ENCODE measurements at regions not wholly inside any gene's neighbourhood (a gene's known extent, or its start where the extent isn't known, plus 50 kb on each side); places are given as distances from the start of the nearest gene placed in this dataset.
"Not testable (repeated sequence)": the region's sequence is repeated elsewhere in the genome, so short reads cannot be mapped to it uniquely, and the experiment has no call there.

DNA sequence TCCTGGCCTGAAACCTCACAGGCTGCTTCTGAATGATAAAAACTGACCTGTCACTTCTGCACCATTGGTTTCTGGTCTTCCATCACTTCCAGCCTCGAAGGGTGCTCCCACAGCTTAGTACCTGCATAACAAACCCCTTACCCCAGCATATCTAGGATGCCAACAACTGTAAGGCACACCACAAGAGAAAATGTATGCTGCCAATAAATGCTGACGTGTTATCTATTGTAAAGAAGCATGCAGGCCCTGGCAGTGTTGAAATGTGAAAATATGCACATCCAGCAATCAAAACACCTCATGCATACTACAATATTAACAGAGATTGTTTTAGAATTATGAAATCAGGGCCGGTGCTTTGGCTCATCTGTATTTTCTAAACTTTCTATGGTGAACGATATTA lies 242.0 kb upstream of the NSMCE3 start:
- Histone ChIP-seq H2BK15ac (ENCODE audit: low read depth, low read length) (no peak overlapping the region), H2AFZ (ENCODE audit: low read length) (no peak overlapping the region), H3K9ac (ENCODE audit: extremely low read depth, insufficient read length, low read length) (no peak overlapping the region), H3K79me2 (ENCODE audit: insufficient read depth, low read length) (no peaks in the 10 kb centered on the region; the same call in 1 of the 2 replicates), H2BK12ac (ENCODE audit: insufficient read length, low read depth, low read length) (no peak overlapping the region), H3K27ac (ENCODE audit: insufficient read length, low read depth, low read length) (no peak overlapping the region), H4K8ac (replicated peaks; ENCODE audit: insufficient read length, low read depth, low read length) (no peak overlapping the region), H3K14ac (ENCODE audit: insufficient read depth, low read length) (no peak overlapping the region), H2BK5ac (ENCODE audit: insufficient read length, low read length) (no peak overlapping the region), H3K23me2 (ENCODE audit: insufficient read length, low read depth, low read length, poor library complexity, severe bottlenecking) (no peaks in the 10 kb centered on the region), H4K91ac (ENCODE audit: insufficient read length, low read depth, low read length) (no peak overlapping the region), H3K27me3 (ENCODE audit: insufficient read depth, low read length) (no peaks in the 10 kb centered on the region), H3K4me1 (ENCODE audit: insufficient read depth, low read length) (no peaks in the 10 kb centered on the region), H3K4ac (ENCODE audit: low read depth, low read length) (no peak overlapping the region), H3K79me1 (ENCODE audit: insufficient read depth, low read depth, low read length, poor library complexity, severe bottlenecking) (no peaks in the 10 kb centered on the region), H3K4me2 (ENCODE audit: insufficient read depth, insufficient read length, low read length) (no peak overlapping the region), H4K20me1 (ENCODE audit: control insufficient read depth, insufficient read depth, insufficient read length) (no peaks in the 10 kb centered on the region), H4K5ac (ENCODE audit: insufficient read length, low read depth, low read length) (no peak overlapping the region), H3K56ac (ENCODE audit: insufficient read length, low read depth, low read length) (no peak overlapping the region), H3K23ac (ENCODE audit: insufficient read length, low read depth, low read length) (no peak overlapping the region), H2AK5ac (ENCODE audit: insufficient read length, low read length) (no peak overlapping the region), H3K9me3 (ENCODE audit: control insufficient read depth, low read depth, low read length) (no peaks in the 10 kb centered on the region), H3K18ac (ENCODE audit: insufficient read length, low read depth, low read length) (no peak overlapping the region), H3T11ph (ENCODE audit: low read length) (no peak overlapping the region), H2BK20ac (ENCODE audit: low read depth, low read length, poor library complexity, severe bottlenecking) (no peak overlapping the region), H2BK120ac (ENCODE audit: low read depth, low read length, poor library complexity, severe bottlenecking) (no peak overlapping the region)
- no CpG with 5 or more reads among the region's 4 CpGs for WGBS (ENCODE audit: extremely low coverage, insufficient read length, low lambda C conversion rate)
- Mint-ChIP-seq H3K27me3 (ENCODE audit: low read depth) (no peaks in the 10 kb centered on the region; the same call in 1 of the 2 replicates), H3K27ac (no peak overlapping the region), H3K4me3 (no peak overlapping the region), H3K36me3 (ENCODE audit: insufficient read depth in 1 of 3, low read depth in 3 of 3) (peaks cover 2 to 20% (median 3%) of the 10 kb centered on the region in 3 experiments; a peak in 5 of 7 replicates), H3K9me3 (peaks cover 17 to 26% of the 10 kb centered on the region in 2 experiments; a peak in 4 of 5 replicates), H3K4me1 (peaks cover 2 to 3% of the 10 kb centered on the region in 2 experiments; a peak in 2 of 4 replicates)
- TF ChIP-seq, protein P1, sequence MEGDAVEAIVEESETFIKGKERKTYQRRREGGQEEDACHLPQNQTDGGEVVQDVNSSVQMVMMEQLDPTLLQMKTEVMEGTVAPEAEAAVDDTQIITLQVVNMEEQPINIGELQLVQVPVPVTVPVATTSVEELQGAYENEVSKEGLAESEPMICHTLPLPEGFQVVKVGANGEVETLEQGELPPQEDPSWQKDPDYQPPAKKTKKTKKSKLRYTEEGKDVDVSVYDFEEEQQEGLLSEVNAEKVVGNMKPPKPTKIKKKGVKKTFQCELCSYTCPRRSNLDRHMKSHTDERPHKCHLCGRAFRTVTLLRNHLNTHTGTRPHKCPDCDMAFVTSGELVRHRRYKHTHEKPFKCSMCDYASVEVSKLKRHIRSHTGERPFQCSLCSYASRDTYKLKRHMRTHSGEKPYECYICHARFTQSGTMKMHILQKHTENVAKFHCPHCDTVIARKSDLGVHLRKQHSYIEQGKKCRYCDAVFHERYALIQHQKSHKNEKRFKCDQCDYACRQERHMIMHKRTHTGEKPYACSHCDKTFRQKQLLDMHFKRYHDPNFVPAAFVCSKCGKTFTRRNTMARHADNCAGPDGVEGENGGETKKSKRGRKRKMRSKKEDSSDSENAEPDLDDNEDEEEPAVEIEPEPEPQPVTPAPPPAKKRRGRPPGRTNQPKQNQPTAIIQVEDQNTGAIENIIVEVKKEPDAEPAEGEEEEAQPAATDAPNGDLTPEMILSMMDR (conservative IDR thresholded peaks at IDR 0.05): no peak
- DNase-seq: no peak

DNA sequence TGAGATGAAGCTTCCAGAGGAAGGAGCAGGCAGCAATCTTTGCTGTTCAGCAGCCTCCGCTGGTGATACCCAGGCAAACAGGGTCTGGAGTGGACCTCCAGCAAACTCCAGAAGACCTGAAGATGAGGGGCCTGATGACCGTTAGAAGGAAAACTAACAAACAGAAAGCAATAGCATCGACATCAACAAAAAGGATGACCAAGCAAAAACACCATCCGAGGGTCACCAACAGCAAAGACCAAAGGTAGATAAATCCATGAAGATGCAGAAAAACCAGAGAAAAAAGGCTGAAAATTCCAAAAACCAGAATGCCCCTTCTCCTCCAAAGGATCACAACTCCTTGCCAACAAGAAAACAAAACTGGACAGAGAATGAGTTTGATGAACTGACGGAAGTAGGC lies 235.9 kb upstream of the NSMCE3 start:
- H3T11ph ChIP-seq (ENCODE audit: low read length); H3K27me3 Mint-ChIP-seq (ENCODE audit: low read depth); H4K91ac ChIP-seq (ENCODE audit: insufficient read length, low read depth, low read length); H4K5ac ChIP-seq (ENCODE audit: insufficient read length, low read depth, low read length); H3K4me2 ChIP-seq (ENCODE audit: insufficient read depth, insufficient read length, low read length); H3K14ac ChIP-seq (ENCODE audit: insufficient read depth, low read length); H3K4ac ChIP-seq (ENCODE audit: low read depth, low read length); H4K8ac ChIP-seq (replicated peaks; ENCODE audit: insufficient read length, low read depth, low read length); H2BK120ac ChIP-seq (ENCODE audit: low read depth, low read length, poor library complexity, severe bottlenecking); H2BK15ac ChIP-seq (ENCODE audit: low read depth, low read length); H3K9me3 ChIP-seq (ENCODE audit: control insufficient read depth, low read depth, low read length); H4K20me1 ChIP-seq (ENCODE audit: control insufficient read depth, insufficient read depth, insufficient read length); H3K4me1 ChIP-seq (ENCODE audit: insufficient read depth, low read length); H3K79me1 ChIP-seq (ENCODE audit: insufficient read depth, low read depth, low read length, poor library complexity, severe bottlenecking); H3K27ac Mint-ChIP-seq; H2BK12ac ChIP-seq (ENCODE audit: insufficient read length, low read depth, low read length); H2BK20ac ChIP-seq (ENCODE audit: low read depth, low read length, poor library complexity, severe bottlenecking); H3K23me2 ChIP-seq (ENCODE audit: insufficient read length, low read depth, low read length, poor library complexity, severe bottlenecking); H2AFZ ChIP-seq (ENCODE audit: low read length); H3K56ac ChIP-seq (ENCODE audit: insufficient read length, low read depth, low read length); H3K9ac ChIP-seq (ENCODE audit: extremely low read depth, insufficient read length, low read length); H3K4me3 Mint-ChIP-seq; H3K27ac ChIP-seq (ENCODE audit: insufficient read length, low read depth, low read length); H2AK5ac ChIP-seq (ENCODE audit: insufficient read length, low read length); DNase-seq; H3K79me2 ChIP-seq (ENCODE audit: insufficient read depth, low read length); H2BK5ac ChIP-seq (ENCODE audit: insufficient read length, low read length); H3K23ac ChIP-seq (ENCODE audit: insufficient read length, low read depth, low read length); H3K18ac ChIP-seq (ENCODE audit: insufficient read length, low read depth, low read length); H3K27me3 ChIP-seq (ENCODE audit: insufficient read depth, low read length): not testable (repeated sequence)
- WGBS (ENCODE audit: extremely low coverage, insufficient read length, low lambda C conversion rate): no CpG with 5 or more reads among the region's 5 CpGs
- peaks cover 0 to 25% (median 3%) of the 10 kb centered on the region in 3 experiments; a peak in 4 of 7 replicates for H3K36me3 Mint-ChIP-seq (ENCODE audit: insufficient read depth in 1 of 3, low read depth in 3 of 3)
- H3K4me1 Mint-ChIP-seq: peaks cover 22 to 25% of the 10 kb centered on the region in 2 experiments
- H3K9me3 Mint-ChIP-seq: peaks cover 14 to 29% of the 10 kb centered on the region in 2 experiments; a peak in 4 of 5 replicates

All from H9 (cell line).